BLaER1 (cell line): ENCODE measurements at regions not wholly inside any gene's neighbourhood (a gene's known extent, or its start where the extent isn't known, plus 50 kb on each side); places are given as distances from the start of the nearest gene placed in this dataset.

Source experiments
- H3K27ac ChIP-seq: shearing (Covaris generic); formaldehyde crosslinking; 2 replicates; pipeline ENCODE4 v1.8.1; 2022
- H3K27me3 ChIP-seq: shearing (Covaris generic); formaldehyde crosslinking; 2 replicates; pipeline ENCODE4 v1.8.1; 2022
- H3K36me3 ChIP-seq: shearing (Covaris generic); formaldehyde crosslinking; 2 replicates; pipeline ENCODE4 v1.8.1; 2022
- H3K4me1 ChIP-seq: shearing (Covaris generic); formaldehyde crosslinking; 2 replicates; pipeline ENCODE4 v1.8.1; 2022
- H3K4me2 ChIP-seq: shearing (Covaris generic); formaldehyde crosslinking; 2 replicates; pipeline ENCODE4 v1.8.1; 2022
- H3K4me3 ChIP-seq: shearing (Covaris generic); formaldehyde crosslinking; 2 replicates; pipeline ENCODE4 v1.8.1; 2022
- H3K9ac ChIP-seq: shearing (Covaris generic); formaldehyde crosslinking; 2 replicates; pipeline ENCODE4 v1.8.1; 2022
- H3K9me3 ChIP-seq: shearing (Covaris generic); formaldehyde crosslinking; 2 replicates; pipeline ENCODE4 v1.8.1; 2022
- H4K20me1 ChIP-seq: shearing (Covaris generic); formaldehyde crosslinking; 2 replicates; pipeline ENCODE4 v1.8.1; 2022
- Cebpa-rat ChIP-seq: shearing (Covaris generic); IDR thresholded peaks from 2 replicates; pipeline ENCODE4 v1.8.1; 2022

DNA sequence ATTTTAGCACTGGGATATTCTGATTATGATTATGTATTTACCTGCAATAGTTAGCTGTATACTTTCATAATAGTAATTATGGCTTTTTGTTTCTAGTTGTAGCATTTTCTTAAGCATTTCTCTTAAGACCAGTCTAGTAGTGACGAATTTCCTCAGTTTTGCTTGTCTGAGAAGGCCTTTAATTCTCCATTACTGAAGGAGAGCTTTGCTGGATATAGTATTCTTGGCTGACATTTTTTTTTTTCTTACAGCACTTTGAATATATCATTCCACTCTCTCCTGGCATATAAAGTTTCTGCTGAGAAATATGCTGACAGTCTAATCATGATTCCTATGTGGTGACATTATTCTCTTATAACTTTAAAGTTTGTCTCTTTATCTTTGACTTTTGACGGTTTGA, 181.1 kb upstream of the DMRTA1 start:
- no peak overlapping the region for H3K27ac ChIP-seq
- H3K4me1 ChIP-seq, result no peaks in the 10 kb centered on the region
- H3K36me3 ChIP-seq, result no peaks in the 10 kb centered on the region
- H3K9me3 ChIP-seq, result peaks cover 7% of the 10 kb centered on the region
- no peaks in the 10 kb centered on the region for H3K27me3 ChIP-seq
- no peak overlapping the region for H3K9ac ChIP-seq
- no peak overlapping the region for H3K4me2 ChIP-seq
- no peak overlapping the region for H3K4me3 ChIP-seq
- H4K20me1 ChIP-seq, result no peaks in the 10 kb centered on the region
- no peak for TF ChIP-seq Cebpa-rat

DNA sequence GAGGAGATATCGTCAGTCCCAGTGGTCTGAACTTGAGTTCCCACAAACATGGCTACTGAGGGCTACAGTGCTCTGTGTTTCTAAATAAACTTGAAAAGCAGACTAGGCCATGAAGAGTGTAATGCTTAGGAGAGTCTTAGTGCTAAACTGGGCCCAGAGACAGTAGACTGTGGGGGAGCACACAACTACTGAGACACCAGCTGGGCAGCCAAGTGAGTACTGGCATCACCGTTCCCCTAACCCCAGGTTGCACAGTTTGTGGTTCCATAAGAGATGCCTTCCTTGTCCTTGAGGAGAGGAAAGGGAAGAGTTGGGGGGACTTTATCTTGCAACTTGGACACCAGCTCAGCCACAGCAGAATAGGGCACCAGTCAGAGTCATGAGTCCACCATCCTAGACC, 172.1 kb upstream of the DMRTA1 start:
- H3K4me2 ChIP-seq, result no peak overlapping the region
- no peaks in the 10 kb centered on the region for H3K9me3 ChIP-seq
- H3K27ac ChIP-seq, result no peak overlapping the region
- no peak for TF ChIP-seq Cebpa-rat
- H3K4me3 ChIP-seq, result no peak overlapping the region
- H3K9ac ChIP-seq, result no peak overlapping the region
- H4K20me1 ChIP-seq, result no peaks in the 10 kb centered on the region
- no peaks in the 10 kb centered on the region for H3K27me3 ChIP-seq
- no peaks in the 10 kb centered on the region for H3K4me1 ChIP-seq
- H3K36me3 ChIP-seq, result no peaks in the 10 kb centered on the region

DNA sequence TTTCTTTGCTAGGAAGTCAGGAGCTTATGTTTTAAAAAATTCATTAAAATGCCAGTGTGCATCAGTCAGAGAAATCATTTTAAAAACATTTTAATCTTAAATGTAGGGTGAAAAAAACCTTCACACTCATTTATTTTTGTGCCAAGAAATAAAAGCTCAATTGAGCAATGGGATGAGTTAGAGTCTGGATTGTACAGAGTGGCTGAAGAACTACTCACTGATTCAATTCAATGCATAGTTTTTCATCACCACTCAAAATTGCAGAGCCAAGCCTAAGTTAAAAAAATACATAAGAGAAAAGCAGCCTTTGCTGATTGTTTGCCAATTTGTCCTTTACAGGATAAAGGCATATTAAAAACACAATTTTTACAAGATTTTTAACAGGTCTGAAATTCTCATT, 168.2 kb upstream of the DMRTA1 start:
- Histone ChIP-seq H3K9me3 (no peaks in the 10 kb centered on the region), H3K36me3 (no peaks in the 10 kb centered on the region), H3K4me2 (no peak overlapping the region), H4K20me1 (no peaks in the 10 kb centered on the region), H3K9ac (no peak overlapping the region), H3K4me1 (no peaks in the 10 kb centered on the region), H3K4me3 (no peak overlapping the region), H3K27ac (no peak overlapping the region), H3K27me3 (no peaks in the 10 kb centered on the region)
- no peak for TF ChIP-seq Cebpa-rat

DNA sequence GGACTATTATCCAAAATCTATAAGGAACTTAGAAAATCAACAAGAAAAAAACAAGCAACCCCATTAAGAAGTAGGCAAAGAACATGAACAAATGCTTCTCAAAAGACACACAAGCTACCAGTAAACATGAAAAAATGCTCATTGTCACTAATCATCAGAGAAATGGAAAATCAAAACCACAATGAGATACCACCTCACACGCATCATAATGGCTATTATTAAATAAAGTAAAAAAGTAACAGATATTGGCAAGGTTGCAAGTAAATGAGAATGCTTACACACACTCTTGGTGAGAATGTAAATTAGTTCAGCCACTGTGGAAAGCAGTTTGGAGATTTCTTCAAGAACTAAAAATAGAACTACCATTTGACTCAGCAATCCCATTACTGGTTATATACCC, 167.0 kb upstream of the DMRTA1 start:
- Histone ChIP-seq H3K4me2 (no peak overlapping the region), H4K20me1 (no peaks in the 10 kb centered on the region), H3K9ac (no peak overlapping the region), H3K27me3 (no peaks in the 10 kb centered on the region), H3K36me3 (no peaks in the 10 kb centered on the region), H3K9me3 (no peaks in the 10 kb centered on the region), H3K4me3 (no peak overlapping the region), H3K4me1 (no peaks in the 10 kb centered on the region), H3K27ac (no peak overlapping the region)
- no peak for TF ChIP-seq Cebpa-rat

DNA sequence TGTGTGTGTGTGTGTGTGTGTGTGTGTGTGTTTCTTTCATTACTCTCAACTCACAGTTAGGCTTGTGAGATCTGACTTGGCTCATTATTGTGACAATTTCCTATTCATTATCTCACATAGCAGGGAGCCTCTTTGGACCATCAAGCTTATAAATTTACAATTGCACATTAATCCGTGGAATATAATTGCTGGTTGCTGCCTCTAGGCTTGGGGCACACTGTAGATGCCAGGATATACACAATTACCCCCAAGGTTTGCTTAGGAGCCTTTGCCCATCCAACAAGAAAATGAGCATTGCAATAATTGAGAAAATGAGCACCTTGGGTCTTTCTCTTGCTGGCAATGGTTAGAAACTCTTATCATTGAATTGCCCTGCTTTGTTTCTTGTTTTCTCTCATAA, 161.6 kb upstream of the DMRTA1 start:
- Histone ChIP-seq H3K4me1 (no peaks in the 10 kb centered on the region), H3K27ac (no peak overlapping the region), H3K9ac (no peak overlapping the region), H3K4me2 (no peak overlapping the region), H3K27me3 (no peaks in the 10 kb centered on the region), H4K20me1 (no peaks in the 10 kb centered on the region), H3K36me3 (no peaks in the 10 kb centered on the region), H3K4me3 (no peak overlapping the region), H3K9me3 (no peaks in the 10 kb centered on the region)
- TF ChIP-seq Cebpa-rat, result no peak

DNA sequence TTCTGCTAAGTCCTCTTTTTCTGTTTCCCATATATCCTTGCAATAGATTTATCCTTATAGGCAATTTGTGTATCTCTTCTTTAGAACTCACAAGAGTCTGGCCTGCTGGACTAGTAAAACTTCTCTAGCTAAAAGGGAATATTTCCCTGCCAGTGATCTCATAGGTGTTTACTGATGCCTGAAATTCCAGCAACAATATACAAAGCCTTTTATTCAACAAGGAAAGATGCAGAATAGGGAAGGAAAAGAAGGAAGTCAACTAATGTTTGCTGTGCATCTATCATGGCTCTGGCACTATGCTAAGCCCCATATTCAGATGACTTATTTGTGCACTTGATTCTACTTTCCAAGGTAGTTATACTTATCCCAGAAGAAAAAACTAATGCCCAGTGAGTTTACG, 160.0 kb upstream of the DMRTA1 start:
- no peak overlapping the region for H3K9ac ChIP-seq
- H3K27ac ChIP-seq, result no peak overlapping the region
- H3K4me3 ChIP-seq, result no peak overlapping the region
- H3K36me3 ChIP-seq, result no peaks in the 10 kb centered on the region
- TF ChIP-seq Cebpa-rat, result no peak
- H3K4me2 ChIP-seq, result no peak overlapping the region
- no peaks in the 10 kb centered on the region for H3K4me1 ChIP-seq
- no peaks in the 10 kb centered on the region for H3K27me3 ChIP-seq
- H4K20me1 ChIP-seq, result no peaks in the 10 kb centered on the region
- no peaks in the 10 kb centered on the region for H3K9me3 ChIP-seq

DNA sequence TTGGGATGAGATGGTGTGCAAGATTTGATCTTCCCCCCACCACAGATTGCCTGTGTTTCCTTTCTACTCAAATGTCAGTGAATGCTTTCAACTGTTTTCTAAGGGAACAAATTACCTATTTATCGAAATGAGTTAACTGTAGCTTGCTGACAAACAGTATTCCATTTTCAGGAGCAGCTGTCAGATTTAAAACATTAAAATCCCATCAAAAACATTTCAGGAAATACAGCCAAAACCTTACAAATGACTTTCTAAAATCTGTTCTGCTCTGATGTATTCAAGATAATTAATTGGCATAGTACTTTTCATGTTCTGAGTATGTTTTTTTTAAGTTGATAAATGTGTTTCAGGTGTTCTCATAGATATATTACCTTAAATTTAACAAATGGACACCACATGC, 158.0 kb upstream of the DMRTA1 start:
- H3K4me1 ChIP-seq, result no peaks in the 10 kb centered on the region
- no peak for TF ChIP-seq Cebpa-rat
- no peaks in the 10 kb centered on the region for H3K27me3 ChIP-seq
- H3K36me3 ChIP-seq, result no peaks in the 10 kb centered on the region
- no peak overlapping the region for H3K9ac ChIP-seq
- no peak overlapping the region for H3K4me3 ChIP-seq
- H4K20me1 ChIP-seq, result no peaks in the 10 kb centered on the region
- no peak overlapping the region for H3K27ac ChIP-seq
- H3K9me3 ChIP-seq, result no peaks in the 10 kb centered on the region
- H3K4me2 ChIP-seq, result no peak overlapping the region

DNA sequence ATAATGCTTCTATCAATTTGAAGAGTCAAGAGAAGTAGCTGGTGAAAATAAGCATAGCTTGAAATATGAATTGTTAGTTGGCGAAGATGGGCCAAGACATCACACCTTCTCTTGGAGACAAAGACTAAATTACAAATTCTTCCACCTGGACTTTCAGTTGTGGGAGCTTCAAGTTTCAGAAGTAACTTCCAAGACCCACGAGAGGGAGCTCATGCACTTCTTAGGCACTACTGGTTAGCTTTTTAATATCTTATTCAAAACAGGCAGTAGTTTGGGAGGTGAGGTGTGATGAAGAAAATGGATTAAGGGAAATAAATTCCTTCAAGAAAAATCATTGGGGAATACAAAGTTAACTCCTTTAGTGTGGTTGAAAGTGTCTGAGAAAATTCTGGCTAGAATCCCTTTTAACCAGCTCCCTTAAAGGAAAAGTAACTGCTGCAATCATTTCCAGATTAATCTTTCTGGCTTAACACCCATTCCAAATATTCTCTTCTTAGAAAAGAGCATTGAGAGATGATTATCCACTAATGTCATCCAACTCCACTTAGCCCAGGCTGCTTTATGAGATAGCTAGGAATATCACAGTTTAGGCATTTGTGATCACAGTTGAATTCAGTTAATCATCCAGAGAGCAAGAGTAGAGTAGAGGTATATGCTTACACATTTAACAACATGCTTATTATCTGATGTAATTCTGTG, 139.5 kb upstream of the DMRTA1 start:
- peaks cover 5% of the 10 kb centered on the region; the same call in 1 of the 2 replicates for H3K9me3 ChIP-seq
- H3K4me1 ChIP-seq, result no peaks in the 10 kb centered on the region

DNA sequence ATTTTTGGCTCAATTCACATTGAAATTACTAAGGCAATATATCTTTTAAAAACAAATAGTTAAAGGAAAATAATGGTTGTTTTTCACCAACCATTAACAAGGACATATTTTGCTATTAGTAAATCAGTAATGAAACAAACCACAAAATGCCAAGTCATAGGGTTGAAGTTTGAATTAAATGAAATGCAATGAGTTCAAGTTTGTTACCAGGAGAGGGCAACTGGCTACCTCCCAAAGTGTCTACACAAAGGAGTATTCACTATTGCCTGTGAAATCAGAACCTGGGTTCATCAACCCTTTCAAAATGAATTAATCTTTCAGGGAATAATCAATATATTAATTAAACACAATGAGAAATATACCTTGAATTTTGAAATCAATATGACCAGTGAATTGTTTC, 138.4 kb upstream of the DMRTA1 start:
- peaks cover 5% of the 10 kb centered on the region; the same call in 1 of the 2 replicates for H3K9me3 ChIP-seq
- H3K27ac ChIP-seq, result no peak overlapping the region
- no peak overlapping the region for H3K4me2 ChIP-seq
- H3K36me3 ChIP-seq, result no peaks in the 10 kb centered on the region
- TF ChIP-seq Cebpa-rat, result no peak
- H3K4me3 ChIP-seq, result no peak overlapping the region
- no peaks in the 10 kb centered on the region for H3K27me3 ChIP-seq
- no peak overlapping the region for H3K9ac ChIP-seq
- H3K4me1 ChIP-seq, result no peaks in the 10 kb centered on the region
- no peaks in the 10 kb centered on the region for H4K20me1 ChIP-seq

More for the DNA sequence above, 139.5 kb upstream of the DMRTA1 start:
- H3K9ac ChIP-seq, result no peak overlapping the region
- no peak for TF ChIP-seq Cebpa-rat
- no peaks in the 10 kb centered on the region for H3K27me3 ChIP-seq
- H3K4me2 ChIP-seq, result no peak overlapping the region
- H3K4me3 ChIP-seq, result no peak overlapping the region
- H4K20me1 ChIP-seq, result no peaks in the 10 kb centered on the region
- H3K27ac ChIP-seq, result no peak overlapping the region
- no peaks in the 10 kb centered on the region for H3K36me3 ChIP-seq

DNA sequence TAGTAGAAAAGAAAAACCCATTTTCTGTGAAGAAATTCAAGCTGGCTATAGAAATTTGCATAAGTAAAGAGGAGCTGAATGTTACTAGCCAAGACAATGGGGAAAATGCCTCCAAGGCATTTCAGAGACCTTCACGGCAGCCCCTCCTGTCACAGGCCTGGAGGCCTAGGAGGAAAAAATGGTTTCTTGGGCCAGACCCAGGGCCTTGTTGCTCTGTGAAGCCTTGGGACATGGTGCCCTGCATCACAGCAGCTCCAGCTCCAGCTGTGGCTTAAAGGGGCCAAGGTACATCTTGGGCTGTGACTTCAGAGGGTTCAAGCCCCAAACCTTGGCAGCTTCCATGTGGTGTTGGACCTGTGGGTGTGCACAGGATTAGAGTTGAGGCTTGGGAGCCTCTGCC, 130.0 kb upstream of the DMRTA1 start:
- Histone ChIP-seq H3K27ac (no peak overlapping the region), H3K4me2 (no peak overlapping the region), H3K9ac (no peak overlapping the region), H3K36me3 (no peaks in the 10 kb centered on the region), H3K4me1 (no peaks in the 10 kb centered on the region), H3K9me3 (peaks cover 23% of the 10 kb centered on the region), H3K4me3 (no peak overlapping the region), H3K27me3 (no peaks in the 10 kb centered on the region), H4K20me1 (no peaks in the 10 kb centered on the region)
- no peak for TF ChIP-seq Cebpa-rat

DNA sequence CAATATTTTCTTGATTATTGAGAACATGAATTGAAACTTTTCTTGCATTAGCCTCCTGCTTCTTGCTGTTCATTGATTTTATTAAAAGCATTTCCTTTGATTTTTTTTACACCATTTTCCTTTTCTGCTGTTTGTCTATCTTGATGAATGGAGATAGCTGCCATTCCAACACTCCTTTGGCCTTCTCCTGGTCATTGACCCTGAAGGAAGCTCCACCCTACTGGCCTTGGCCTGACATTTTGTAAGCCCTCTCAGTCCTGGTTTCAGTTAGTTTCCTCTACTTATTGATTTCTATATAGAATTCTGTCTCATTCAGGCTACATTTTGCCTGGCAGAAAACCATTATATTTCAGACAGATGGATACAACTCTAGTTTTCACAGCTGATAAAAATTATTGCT, 115.1 kb upstream of the DMRTA1 start:
- no peak overlapping the region for H3K4me3 ChIP-seq
- H3K4me2 ChIP-seq, result no peak overlapping the region
- no peaks in the 10 kb centered on the region for H3K27me3 ChIP-seq
- H4K20me1 ChIP-seq, result no peaks in the 10 kb centered on the region
- H3K9ac ChIP-seq, result no peak overlapping the region
- no peaks in the 10 kb centered on the region for H3K4me1 ChIP-seq
- H3K27ac ChIP-seq, result no peak overlapping the region
- no peaks in the 10 kb centered on the region for H3K9me3 ChIP-seq
- TF ChIP-seq Cebpa-rat, result no peak
- no peaks in the 10 kb centered on the region for H3K36me3 ChIP-seq
